Hepatocyte (in vitro differentiated cells): ENCODE measurements at regions not wholly inside any gene's neighbourhood (a gene's known extent, or its start where the extent isn't known, plus 50 kb on each side); places are given as distances from the start of the nearest gene placed in this dataset.

ENCODE experiments used
- DNase-seq: peaks from one replicate; pipeline ENCODE4 v3.0.0-alpha.2; 2016; ENCODE audit warnings: low spot score
- H2AFZ ChIP-seq: fragments of 200-600 bp; sonication (generic); 2 replicates; pipeline ENCODE4 v1.6.0; 2016; ENCODE audit warnings: antibody characterized with exemption, mild to moderate bottlenecking
- H3K27ac ChIP-seq: fragments of 200-600 bp; sonication (generic); 2 replicates; pipeline ENCODE4 v1.5.1; 2016; ENCODE audit warnings: mild to moderate bottlenecking
- H3K27me3 ChIP-seq: fragments of 200-600 bp; sonication (generic); 2 replicates; pipeline ENCODE4 v1.6.1; 2016
- H3K36me3 ChIP-seq: fragments of 200-600 bp; sonication (generic); replicated peaks from 2 replicates; pipeline ENCODE4 v1.5.1; 2016; ENCODE audit warnings: low read depth; ENCODE audit not compliant: insufficient read depth
- H3K4me1 ChIP-seq: fragments of 200-600 bp; sonication (generic); 2 replicates; pipeline ENCODE4 v1.5.1; 2016; ENCODE audit warnings: mild to moderate bottlenecking, moderate library complexity; ENCODE audit not compliant: insufficient read depth
- H3K4me2 ChIP-seq: fragments of 200-600 bp; sonication (generic); 2 replicates; pipeline ENCODE4 v1.6.0; 2016
- H3K4me3 ChIP-seq: fragments of 200-600 bp; sonication (generic); 2 replicates; pipeline ENCODE4 v1.5.1; 2016; ENCODE audit warnings: mild to moderate bottlenecking
- H3K79me2 ChIP-seq: fragments of 200-600 bp; sonication (generic); 2 replicates; pipeline ENCODE4 v1.6.0; 2017; ENCODE audit warnings: mild to moderate bottlenecking
- H3K9me2 ChIP-seq: fragments of 200-600 bp; sonication (generic); replicated peaks from 2 replicates; pipeline ENCODE4 v1.6.0; 2017; ENCODE audit warnings: mild to moderate bottlenecking; ENCODE audit not compliant: insufficient read depth
- H3K9me3 ChIP-seq: fragments of 200-600 bp; sonication (generic); 2 replicates; pipeline ENCODE4 v1.5.1; 2016; ENCODE audit warnings: low read depth, mild to moderate bottlenecking
- H4K20me1 ChIP-seq: fragments of 200-600 bp; sonication (generic); 2 replicates; pipeline ENCODE4 v1.6.0; 2016; ENCODE audit warnings: mild to moderate bottlenecking; ENCODE audit not compliant: insufficient read depth, poor library complexity, severe bottlenecking
- EZH2 ChIP-seq: fragments of 200-600 bp; sonication (generic); IDR thresholded peaks from 2 replicates; pipeline ENCODE4 v1.6.1; 2016; ENCODE audit warnings: antibody characterized with exemption, mild to moderate bottlenecking, borderline replicate concordance
- EZH2phosphoT487 ChIP-seq: fragments of 200-600 bp; sonication (generic); IDR thresholded peaks from one replicate; pipeline ENCODE4 v1.6.1; 2018; ENCODE audit warnings: antibody characterized with exemption, mild to moderate bottlenecking, low read depth, moderate library complexity; ENCODE audit not compliant: unreplicated experiment, severe bottlenecking
- WGBS: methylation state at CpG from one replicate; pipeline ENCODE4 v1.1.6; 2016; ENCODE audit warnings: low lambda C conversion rate; ENCODE audit errors: missing lambda C conversion rate; 5-methylcytosine and 5-hydroxymethylcytosine counted together
- TF ChIP-seq, protein P1 (sequence below): fragments of 200-600 bp; sonication (generic); IDR thresholded peaks from 2 replicates; pipeline ENCODE4 v1.5.1; 2016; ENCODE audit warnings: antibody characterized with exemption, mild to moderate bottlenecking; ENCODE audit not compliant: poor library complexity

- Histone ChIP-seq H3K9me2 (no peaks in the 10 kb centered on the region), H3K4me1 (no peaks in the 10 kb centered on the region), H3K36me3 (no peaks in the 10 kb centered on the region), H3K27me3 (no peaks in the 10 kb centered on the region), H3K27ac (no peak overlapping the region), H2AFZ (no peak overlapping the region), H3K9me3 (no peaks in the 10 kb centered on the region), H3K4me2 (no peak overlapping the region), H3K79me2 (no peaks in the 10 kb centered on the region), H4K20me1 (no peaks in the 10 kb centered on the region), H3K4me3 (no peak overlapping the region)
- no peak for DNase-seq
- WGBS, result 78% methylated on average over 3 of the region's 3 CpGs
- TF ChIP-seq EZH2phosphoT487 (no peak), EZH2 (no peak)
- TF ChIP-seq, protein P1, sequence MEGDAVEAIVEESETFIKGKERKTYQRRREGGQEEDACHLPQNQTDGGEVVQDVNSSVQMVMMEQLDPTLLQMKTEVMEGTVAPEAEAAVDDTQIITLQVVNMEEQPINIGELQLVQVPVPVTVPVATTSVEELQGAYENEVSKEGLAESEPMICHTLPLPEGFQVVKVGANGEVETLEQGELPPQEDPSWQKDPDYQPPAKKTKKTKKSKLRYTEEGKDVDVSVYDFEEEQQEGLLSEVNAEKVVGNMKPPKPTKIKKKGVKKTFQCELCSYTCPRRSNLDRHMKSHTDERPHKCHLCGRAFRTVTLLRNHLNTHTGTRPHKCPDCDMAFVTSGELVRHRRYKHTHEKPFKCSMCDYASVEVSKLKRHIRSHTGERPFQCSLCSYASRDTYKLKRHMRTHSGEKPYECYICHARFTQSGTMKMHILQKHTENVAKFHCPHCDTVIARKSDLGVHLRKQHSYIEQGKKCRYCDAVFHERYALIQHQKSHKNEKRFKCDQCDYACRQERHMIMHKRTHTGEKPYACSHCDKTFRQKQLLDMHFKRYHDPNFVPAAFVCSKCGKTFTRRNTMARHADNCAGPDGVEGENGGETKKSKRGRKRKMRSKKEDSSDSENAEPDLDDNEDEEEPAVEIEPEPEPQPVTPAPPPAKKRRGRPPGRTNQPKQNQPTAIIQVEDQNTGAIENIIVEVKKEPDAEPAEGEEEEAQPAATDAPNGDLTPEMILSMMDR, result no peak
Observed at GRCh38 chr3:115280506-115280905, 133.4 kb upstream of the ZBTB20 start.

DNA sequence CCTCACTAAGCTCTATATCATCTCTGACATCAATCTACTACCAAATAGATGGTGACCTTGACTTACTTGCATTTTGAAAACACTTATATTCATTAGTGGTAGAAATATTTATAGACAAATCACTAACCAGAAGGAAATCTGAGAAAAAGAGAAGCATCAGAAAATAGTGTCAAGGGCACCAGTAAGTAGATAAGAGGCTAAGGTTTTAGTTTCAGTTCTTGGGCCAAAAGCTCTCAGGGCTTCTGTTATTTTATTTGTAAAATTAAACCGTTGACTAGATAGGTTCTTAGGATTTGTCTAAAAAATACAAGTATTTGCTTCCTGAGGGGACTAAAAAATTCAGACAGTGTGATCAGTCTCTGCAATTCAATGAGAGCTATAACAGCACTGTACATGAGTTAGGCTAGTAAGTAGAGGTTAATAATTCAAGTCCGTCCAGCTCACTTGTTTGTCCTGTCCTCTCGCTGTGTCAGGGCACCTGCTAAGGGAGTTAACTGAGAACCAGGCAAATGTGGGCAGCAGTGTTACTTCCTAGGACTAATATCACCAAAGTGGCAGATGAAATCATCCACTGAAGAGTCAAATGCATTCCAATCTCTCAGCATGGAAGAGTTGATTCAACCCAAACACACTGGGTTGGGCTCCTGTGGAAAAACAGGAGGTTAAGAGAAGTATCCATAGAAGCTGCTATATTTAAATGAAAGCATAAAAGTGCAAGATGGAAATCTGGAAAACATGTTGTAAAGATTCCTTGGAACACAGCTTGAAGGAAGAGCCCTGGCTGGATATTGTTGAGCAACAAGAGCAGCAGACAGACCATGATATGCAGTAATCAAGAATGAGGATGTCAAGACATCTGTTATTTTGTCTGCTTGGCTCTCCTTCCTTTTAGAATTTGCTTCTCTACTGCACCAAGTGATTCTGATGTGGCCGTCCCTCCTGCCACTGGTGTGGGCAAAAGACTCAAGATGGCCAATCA, 134.9 kb upstream of the ZBTB20 start:
- Histone ChIP-seq H3K27ac (no peak overlapping the region), H3K9me3 (no peaks in the 10 kb centered on the region)
- 87% methylated on average over 4 of the region's 4 CpGs for WGBS

GRCh38 chr3:115284980-115285379, 137.9 kb upstream of the ZBTB20 start:
- no peak for DNase-seq
- TF ChIP-seq EZH2 (no peak), EZH2phosphoT487 (no peak)
- TF ChIP-seq, protein P1, result no peak
- Histone ChIP-seq H3K4me3 (no peak overlapping the region), H3K4me1 (no peaks in the 10 kb centered on the region), H3K9me2 (no peaks in the 10 kb centered on the region), H3K79me2 (no peaks in the 10 kb centered on the region), H3K4me2 (no peak overlapping the region), H3K36me3 (no peaks in the 10 kb centered on the region), H3K27me3 (no peaks in the 10 kb centered on the region), H4K20me1 (no peaks in the 10 kb centered on the region), H2AFZ (no peak overlapping the region), H3K9me3 (no peaks in the 10 kb centered on the region), H3K27ac (no peak overlapping the region)
- WGBS, result 75% methylated on average over 1 of the region's 1 CpG

More for the DNA sequence above, 134.9 kb upstream of the ZBTB20 start:
- no peak for TF ChIP-seq EZH2
- H3K4me3 ChIP-seq, result no peak overlapping the region
- DNase-seq, result no peak
- H3K79me2 ChIP-seq, result no peaks in the 10 kb centered on the region
- H4K20me1 ChIP-seq, result no peaks in the 10 kb centered on the region
- H2AFZ ChIP-seq, result no peak overlapping the region
- H3K4me1 ChIP-seq, result no peaks in the 10 kb centered on the region
- H3K9me2 ChIP-seq, result no peaks in the 10 kb centered on the region
- H3K36me3 ChIP-seq, result no peaks in the 10 kb centered on the region
- no peak overlapping the region for H3K4me2 ChIP-seq
- no peaks in the 10 kb centered on the region for H3K27me3 ChIP-seq

DNA sequence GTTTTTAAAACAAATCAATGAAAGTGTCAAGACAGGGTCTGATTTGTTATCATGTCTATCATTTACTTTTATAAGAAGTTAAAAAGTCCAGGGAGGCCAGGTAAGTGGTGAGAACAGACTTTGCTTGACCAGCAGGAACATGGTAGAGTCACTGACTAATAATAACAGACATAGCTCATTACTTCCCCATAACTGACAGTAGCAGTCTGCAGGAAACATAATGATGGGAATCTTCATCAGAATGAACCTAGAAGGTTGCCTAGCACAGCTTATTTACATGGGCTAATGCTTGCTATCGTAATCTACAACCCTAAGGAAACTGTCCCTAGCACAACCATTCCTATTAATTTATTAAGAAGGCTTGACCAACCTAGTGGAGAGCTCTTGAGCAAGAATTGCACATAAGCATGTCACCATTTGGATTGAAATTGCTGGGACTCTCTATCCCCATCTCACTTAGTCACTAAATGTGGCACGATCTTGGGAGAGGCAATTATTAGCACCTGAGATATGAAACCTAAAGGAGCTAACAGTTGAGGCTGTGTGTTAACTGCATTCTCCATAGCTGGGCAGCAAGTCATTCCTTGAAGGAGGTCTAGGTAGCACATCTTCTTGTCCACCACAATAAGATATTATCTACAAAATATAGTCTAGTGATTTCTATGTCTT, 139.6 kb upstream of the ZBTB20 start:
- no peak for DNase-seq
- no peaks in the 10 kb centered on the region for H3K9me2 ChIP-seq
- H3K27ac ChIP-seq, result no peak overlapping the region
- H3K36me3 ChIP-seq, result no peaks in the 10 kb centered on the region
- no peaks in the 10 kb centered on the region for H4K20me1 ChIP-seq
- no peaks in the 10 kb centered on the region for H3K4me1 ChIP-seq
- no peak for TF ChIP-seq EZH2
- H3K4me2 ChIP-seq, result no peak overlapping the region
- WGBS, result 94% methylated on average over 2 of the region's 2 CpGs
- no peaks in the 10 kb centered on the region for H3K27me3 ChIP-seq
- no peaks in the 10 kb centered on the region for H3K79me2 ChIP-seq
- H2AFZ ChIP-seq, result no peak overlapping the region
- H3K9me3 ChIP-seq, result no peaks in the 10 kb centered on the region
- no peak overlapping the region for H3K4me3 ChIP-seq
